Tibial nerve (tissue), 4 donors: ENCODE measurements at regions not wholly inside any gene's neighbourhood (a gene's known extent, or its start where the extent isn't known, plus 50 kb on each side); places are given as distances from the start of the nearest gene placed in this dataset.

Source experiments
- EP300 ChIP-seq, 2 donors: sonication (generic); formaldehyde crosslinking; IDR thresholded peaks; one replicate each; pipeline ENCODE4 v1.6.1; 2017; ENCODE audit warnings: antibody characterized with exemption in 2 of 2, mild to moderate bottlenecking in 1 of 2
- TF ChIP-seq, protein P1 (sequence below), 5 experiments: fragments of 200-600 bp in 3 of 5; fragments of 450-650 bp in 2 of 5; sonication (generic) in 3 of 5; IDR thresholded peaks; one replicate each; pipeline ENCODE4 v1.5.1; 2016 to 2019; ENCODE audit warnings: antibody characterized with exemption in 5 of 5, mild to moderate bottlenecking in 3 of 5, moderate library complexity in 2 of 5

DNA sequence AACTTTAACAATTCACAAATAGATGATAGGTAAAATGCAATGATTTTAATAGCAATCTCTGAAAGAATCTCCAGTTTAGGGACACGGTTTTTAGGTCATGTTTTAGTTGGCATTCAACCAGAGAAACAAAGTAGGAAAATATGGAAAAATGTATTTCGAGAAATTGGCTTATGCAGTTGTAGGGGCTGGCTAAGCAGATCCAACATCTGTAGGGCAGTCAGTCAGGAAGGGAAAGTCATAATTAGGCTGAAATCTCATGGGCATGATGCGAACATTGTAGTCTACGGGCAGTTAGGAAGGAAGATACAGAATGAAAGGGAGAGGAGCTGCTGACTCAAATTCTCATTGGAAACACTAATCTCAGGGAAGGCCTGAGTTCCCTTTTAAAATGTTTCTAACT is 1276.0 kb upstream of the ADGRL4 start:
- TF ChIP-seq, protein P1, sequence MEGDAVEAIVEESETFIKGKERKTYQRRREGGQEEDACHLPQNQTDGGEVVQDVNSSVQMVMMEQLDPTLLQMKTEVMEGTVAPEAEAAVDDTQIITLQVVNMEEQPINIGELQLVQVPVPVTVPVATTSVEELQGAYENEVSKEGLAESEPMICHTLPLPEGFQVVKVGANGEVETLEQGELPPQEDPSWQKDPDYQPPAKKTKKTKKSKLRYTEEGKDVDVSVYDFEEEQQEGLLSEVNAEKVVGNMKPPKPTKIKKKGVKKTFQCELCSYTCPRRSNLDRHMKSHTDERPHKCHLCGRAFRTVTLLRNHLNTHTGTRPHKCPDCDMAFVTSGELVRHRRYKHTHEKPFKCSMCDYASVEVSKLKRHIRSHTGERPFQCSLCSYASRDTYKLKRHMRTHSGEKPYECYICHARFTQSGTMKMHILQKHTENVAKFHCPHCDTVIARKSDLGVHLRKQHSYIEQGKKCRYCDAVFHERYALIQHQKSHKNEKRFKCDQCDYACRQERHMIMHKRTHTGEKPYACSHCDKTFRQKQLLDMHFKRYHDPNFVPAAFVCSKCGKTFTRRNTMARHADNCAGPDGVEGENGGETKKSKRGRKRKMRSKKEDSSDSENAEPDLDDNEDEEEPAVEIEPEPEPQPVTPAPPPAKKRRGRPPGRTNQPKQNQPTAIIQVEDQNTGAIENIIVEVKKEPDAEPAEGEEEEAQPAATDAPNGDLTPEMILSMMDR (IDR thresholded peaks at IDR 0.05), result no peak
- TF ChIP-seq EP300 (IDR thresholded peaks at IDR 0.05), result no peak
